Muscle layer of duodenum (tissue), 2 donors: ENCODE measurements at regions not wholly inside any gene's neighbourhood (a gene's known extent, or its start where the extent isn't known, plus 50 kb on each side); places are given as distances from the start of the nearest gene placed in this dataset.

Experiments used
- H3K27ac ChIP-seq: one replicate; pipeline ENCODE4 v1.7.0; 2013; ENCODE audit warnings: mild to moderate bottlenecking, low read length
- H3K27me3 ChIP-seq: one replicate; pipeline ENCODE4 v1.7.0; 2013; ENCODE audit warnings: low read depth, mild to moderate bottlenecking, control low read depth, low read length
- H3K36me3 ChIP-seq, 2 donors: one replicate each; pipeline ENCODE4 v1.7.0; 2013; ENCODE audit warnings: low read length in 2 of 2, control low read depth in 1 of 2, mild to moderate bottlenecking in 1 of 2; ENCODE audit not compliant: insufficient read depth in 2 of 2, control insufficient read depth in 1 of 2
- H3K4me1 ChIP-seq, 2 donors: one replicate each; pipeline ENCODE4 v1.7.0; 2013; ENCODE audit warnings: low read length in 2 of 2, mild to moderate bottlenecking in 2 of 2, control low read depth in 1 of 2, moderate library complexity in 1 of 2; ENCODE audit not compliant: insufficient read depth in 2 of 2, control insufficient read depth in 1 of 2
- H3K4me3 ChIP-seq, 2 donors: one replicate each; pipeline ENCODE4 v1.7.0; 2013; ENCODE audit warnings: low read length in 2 of 2, low read depth in 1 of 2, mild to moderate bottlenecking in 1 of 2
- H3K9me3 ChIP-seq, 2 donors: one replicate each; pipeline ENCODE4 v1.7.0; 2013; ENCODE audit warnings: low read length in 2 of 2, control low read depth in 1 of 2, mild to moderate bottlenecking in 1 of 2; ENCODE audit not compliant: control insufficient read depth in 1 of 2
- donor health status: healthy.

- no peaks in the 10 kb centered on the region for H3K4me1 ChIP-seq
- no peak overlapping the region for H3K27ac ChIP-seq
- H3K27me3 ChIP-seq: no peaks in the 10 kb centered on the region
- H3K4me3 ChIP-seq: no peak overlapping the region
- H3K9me3 ChIP-seq: no peaks in the 10 kb centered on the region
- no peaks in the 10 kb centered on the region for H3K36me3 ChIP-seq
Observed at GRCh38 chr3:147645761-147646160, 236.6 kb downstream of the ZIC1 start.

- Histone ChIP-seq H3K27ac (no peak overlapping the region), H3K9me3 (no peaks in the 10 kb centered on the region), H3K27me3 (no peaks in the 10 kb centered on the region), H3K36me3 (no peaks in the 10 kb centered on the region), H3K4me1 (peaks cover 0 to 7% of the 10 kb centered on the region in 2 donors), H3K4me3 (no peak overlapping the region)
Observed at GRCh38 chr3:147649475-147649874, 240.3 kb downstream of the ZIC1 start.

GRCh38 chr3:147651107-147651778 lies 242.1 kb downstream of the ZIC1 start:
- Histone ChIP-seq H3K36me3 (no peaks in the 10 kb centered on the region), H3K4me1 (peaks cover 0 to 7% of the 10 kb centered on the region in 2 donors), H3K27ac (no peak overlapping the region), H3K4me3 (no peak overlapping the region), H3K9me3 (no peaks in the 10 kb centered on the region), H3K27me3 (no peaks in the 10 kb centered on the region)

- Histone ChIP-seq H3K36me3 (no peaks in the 10 kb centered on the region), H3K27ac (no peak overlapping the region), H3K9me3 (no peaks in the 10 kb centered on the region), H3K27me3 (no peaks in the 10 kb centered on the region), H3K4me1 (peaks cover 0 to 7% of the 10 kb centered on the region in 2 donors), H3K4me3 (no peak overlapping the region)
Observed at GRCh38 chr3:147652651-147653366, 243.6 kb downstream of the ZIC1 start.

- Histone ChIP-seq H3K36me3 (no peaks in the 10 kb centered on the region), H3K4me1 (peaks cover 0 to 7% of the 10 kb centered on the region in 2 donors), H3K4me3 (no peak overlapping the region)
Observed at GRCh38 chr3:147653367-147653923, 244.3 kb downstream of the ZIC1 start.

GRCh38 chr3:147654827-147655226 lies 245.7 kb downstream of the ZIC1 start:
- no peak overlapping the region for H3K27ac ChIP-seq
- H3K9me3 ChIP-seq: no peaks in the 10 kb centered on the region
- no peaks in the 10 kb centered on the region for H3K27me3 ChIP-seq
- no peaks in the 10 kb centered on the region for H3K36me3 ChIP-seq
- H3K4me3 ChIP-seq: no peak overlapping the region
- H3K4me1 ChIP-seq: peaks cover 0 to 7% of the 10 kb centered on the region in 2 donors

More at GRCh38 chr3:147653367-147653923, 244.3 kb downstream of the ZIC1 start:
- Histone ChIP-seq H3K27me3 (no peaks in the 10 kb centered on the region), H3K27ac (no peak overlapping the region), H3K9me3 (no peaks in the 10 kb centered on the region)

- Histone ChIP-seq H3K27me3 (no peaks in the 10 kb centered on the region), H3K4me1 (peaks cover 0 to 7% of the 10 kb centered on the region in 2 donors), H3K27ac (no peak overlapping the region), H3K36me3 (no peaks in the 10 kb centered on the region), H3K9me3 (no peaks in the 10 kb centered on the region), H3K4me3 (no peak overlapping the region)
Observed at GRCh38 chr3:147655236-147655635, 246.1 kb downstream of the ZIC1 start.

- H3K27ac ChIP-seq: no peak overlapping the region
- H3K27me3 ChIP-seq: no peaks in the 10 kb centered on the region
- H3K9me3 ChIP-seq: no peaks in the 10 kb centered on the region
- peaks cover 0 to 5% of the 10 kb centered on the region in 2 donors for H3K4me1 ChIP-seq
- no peaks in the 10 kb centered on the region for H3K36me3 ChIP-seq
- no peak overlapping the region for H3K4me3 ChIP-seq
Observed at GRCh38 chr3:147656023-147656422, 246.9 kb downstream of the ZIC1 start.

GRCh38 chr3:147661916-147662315 lies 252.8 kb downstream of the ZIC1 start:
- no peaks in the 10 kb centered on the region for H3K27me3 ChIP-seq
- no peak overlapping the region for H3K27ac ChIP-seq
- H3K9me3 ChIP-seq: no peaks in the 10 kb centered on the region
- no peaks in the 10 kb centered on the region for H3K4me1 ChIP-seq
- no peaks in the 10 kb centered on the region for H3K36me3 ChIP-seq
- H3K4me3 ChIP-seq: no peak overlapping the region

GRCh38 chr3:147662705-147663104 lies 253.5 kb downstream of the ZIC1 start:
- no peak overlapping the region for H3K27ac ChIP-seq
- no peaks in the 10 kb centered on the region for H3K27me3 ChIP-seq
- H3K4me1 ChIP-seq: no peaks in the 10 kb centered on the region
- no peak overlapping the region for H3K4me3 ChIP-seq
- H3K9me3 ChIP-seq: no peaks in the 10 kb centered on the region
- H3K36me3 ChIP-seq: no peaks in the 10 kb centered on the region

GRCh38 chr3:147669077-147669476 lies 259.9 kb downstream of the ZIC1 start:
- H3K36me3 ChIP-seq: no peaks in the 10 kb centered on the region
- no peaks in the 10 kb centered on the region for H3K9me3 ChIP-seq
- no peaks in the 10 kb centered on the region for H3K4me1 ChIP-seq
- H3K27me3 ChIP-seq: no peaks in the 10 kb centered on the region
- H3K4me3 ChIP-seq: no peak overlapping the region
- no peak overlapping the region for H3K27ac ChIP-seq
